Left renal pelvis (tissue), 4 donors: ENCODE measurements at regions not wholly inside any gene's neighbourhood (a gene's known extent, or its start where the extent isn't known, plus 50 kb on each side); places are given as distances from the start of the nearest gene placed in this dataset.

ENCODE experiments used
- DNase-seq, 4 donors: peaks; one replicate each; pipeline ENCODE4 v3.0.0-alpha.2; 2013; ENCODE audit warnings: low read depth in 4 of 4, low spot score in 3 of 4

- DNase-seq, result no peak
These were observed 126.7 kb downstream of the QPCT start for GRCh38 chr2:37471104-37471503.

GRCh38 chr2:37471994-37472393 lies 127.6 kb downstream of the QPCT start:
- DNase-seq, result no peak

DNA sequence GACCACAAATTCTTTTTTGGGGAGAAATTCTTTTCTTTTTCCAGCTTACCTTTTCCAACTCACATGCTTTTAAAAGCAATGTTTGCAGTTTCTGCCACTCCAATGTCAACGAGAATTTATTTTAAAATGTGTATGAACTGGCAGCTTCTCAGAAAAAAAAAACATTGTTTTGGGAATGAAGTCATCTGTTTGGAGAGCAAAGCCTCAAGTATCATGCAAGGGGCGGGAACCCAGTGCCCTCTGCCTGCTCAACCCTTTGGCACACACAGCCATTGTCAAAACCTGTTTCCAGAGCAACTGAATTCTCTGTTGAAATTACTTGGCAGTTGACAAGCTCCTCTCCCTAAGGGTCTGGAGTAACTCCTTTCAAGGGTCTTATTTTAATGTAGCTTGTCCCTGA lies 128.5 kb downstream of the QPCT start:
- no peak for DNase-seq

- no peak for DNase-seq
These were observed 132.0 kb downstream of the QPCT start for GRCh38 chr2:37476411-37476810.

GRCh38 chr2:37477921-37478320 lies 133.5 kb downstream of the QPCT start:
- no peak for DNase-seq

DNA sequence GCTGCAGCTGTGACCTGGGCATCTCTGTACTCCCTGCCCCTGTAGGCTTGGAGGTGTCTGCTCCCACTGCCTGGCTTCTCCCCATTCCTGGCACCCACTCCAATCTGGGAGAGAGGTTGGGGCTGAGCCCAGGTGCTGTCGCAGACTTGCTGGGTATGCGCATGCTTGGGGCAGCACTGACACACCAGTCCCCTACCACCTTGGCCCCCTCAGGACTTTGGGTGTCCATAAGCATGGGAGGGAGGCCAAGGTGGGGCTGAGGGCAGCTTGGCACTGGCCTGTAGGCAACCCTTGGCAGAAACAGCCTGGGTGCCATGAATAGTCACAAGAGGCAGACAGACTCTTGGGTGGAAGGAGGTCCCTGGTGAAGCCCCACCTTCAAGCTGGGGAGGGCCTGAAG lies 136.8 kb downstream of the QPCT start:
- DNase-seq, result no peak

GRCh38 chr2:37489041-37489456 lies 144.6 kb downstream of the QPCT start:
- no peak for DNase-seq

GRCh38 chr2:37489536-37489935 lies 145.1 kb downstream of the QPCT start:
- DNase-seq, result no peak

GRCh38 chr2:37493425-37493824 lies 149.0 kb downstream of the QPCT start:
- DNase-seq, result no peak

DNA sequence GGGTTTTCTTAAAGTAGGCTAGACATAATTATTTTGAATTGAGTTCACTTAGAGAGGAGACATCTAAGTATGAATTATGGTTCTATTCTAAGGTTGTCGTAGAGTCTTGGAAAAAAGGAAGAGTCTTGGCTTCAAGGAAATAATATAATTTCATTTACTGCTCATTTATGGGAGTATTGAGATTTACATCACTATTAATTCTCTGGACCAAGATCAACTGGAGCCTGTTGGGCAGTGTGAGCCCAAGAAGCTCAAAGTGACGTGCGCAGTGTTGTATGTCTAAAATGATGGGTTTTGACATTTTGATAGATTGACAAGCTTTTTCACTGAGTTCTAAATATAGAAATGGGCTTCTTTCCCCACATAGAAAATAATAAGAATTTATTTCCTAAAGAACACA lies 154.7 kb downstream of the QPCT start:
- no peak for DNase-seq

DNA sequence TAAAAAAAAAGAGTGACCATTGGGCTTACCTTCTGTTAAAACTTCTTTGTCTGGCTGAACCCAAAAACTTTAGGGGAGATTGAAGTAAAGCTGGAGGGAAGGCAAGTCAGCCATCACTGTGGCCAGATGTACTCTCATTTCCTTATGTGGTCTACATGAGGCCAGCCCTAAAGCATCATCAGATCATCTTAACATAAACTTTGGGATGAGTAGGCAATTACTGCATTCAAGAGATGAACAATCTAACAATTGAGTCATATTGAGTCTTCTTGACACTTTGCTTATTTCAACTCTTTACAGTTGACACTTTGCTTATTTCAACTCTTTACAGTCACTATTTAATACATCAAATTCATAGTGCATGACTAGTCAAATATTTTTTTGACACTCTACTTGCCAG lies 155.6 kb downstream of the QPCT start:
- no peak for DNase-seq

GRCh38 chr2:37501113-37501512 lies 156.7 kb downstream of the QPCT start:
- no peak for DNase-seq

DNA sequence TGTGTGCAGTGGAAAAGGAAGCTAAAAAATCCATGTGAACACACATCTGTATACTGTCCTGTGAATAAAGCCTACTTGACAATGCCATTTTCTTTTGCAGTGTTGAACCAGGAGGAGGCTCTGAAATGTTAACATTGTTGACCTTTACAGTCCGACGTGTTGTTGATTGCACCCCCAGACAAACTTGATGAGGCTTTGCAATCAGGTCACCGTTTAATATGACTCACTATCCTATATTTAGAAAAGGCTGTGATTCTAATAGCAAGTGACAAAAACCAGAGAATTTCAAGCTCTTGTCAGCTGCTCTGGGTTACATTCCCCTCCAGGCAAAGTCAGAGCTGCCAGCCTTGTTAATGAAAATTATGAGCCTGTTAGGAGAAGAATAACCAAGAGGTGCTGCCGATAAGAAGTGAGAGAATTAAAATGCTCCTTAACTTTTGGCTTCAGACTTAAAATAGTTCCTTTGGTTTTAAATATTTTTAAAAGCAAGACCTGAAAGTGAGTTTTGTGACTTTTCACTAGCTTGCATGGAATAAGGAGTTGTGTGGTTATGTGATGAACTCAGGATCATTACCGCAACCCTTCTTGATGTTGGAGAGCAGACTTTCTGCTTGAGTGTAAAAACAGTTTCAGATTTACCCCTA lies 162.1 kb downstream of the QPCT start:
- no peak for DNase-seq

DNA sequence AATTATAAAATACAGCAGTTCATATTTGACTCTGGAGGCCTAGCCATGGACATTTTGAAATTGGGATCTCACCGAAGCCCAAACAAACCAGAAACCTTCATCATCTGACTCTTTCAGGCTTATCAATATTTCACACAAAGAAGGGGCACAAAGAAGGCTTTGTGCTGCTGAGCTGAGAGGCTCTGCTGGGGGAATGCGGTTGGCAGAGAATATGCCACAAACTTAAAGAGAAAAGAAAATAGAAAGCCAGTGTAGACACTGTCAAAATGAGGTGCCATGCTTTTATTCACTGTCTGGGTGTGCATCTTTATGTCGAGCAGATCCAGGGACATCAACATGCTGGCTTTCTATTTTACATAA lies 162.6 kb downstream of the QPCT start:
- no peak for DNase-seq

- no peak for DNase-seq
These were observed 163.3 kb downstream of the QPCT start for GRCh38 chr2:37507703-37508102.

GRCh38 chr2:37512971-37513370 lies 158.5 kb downstream of the CDC42EP3 start:
- no peak for DNase-seq

DNA sequence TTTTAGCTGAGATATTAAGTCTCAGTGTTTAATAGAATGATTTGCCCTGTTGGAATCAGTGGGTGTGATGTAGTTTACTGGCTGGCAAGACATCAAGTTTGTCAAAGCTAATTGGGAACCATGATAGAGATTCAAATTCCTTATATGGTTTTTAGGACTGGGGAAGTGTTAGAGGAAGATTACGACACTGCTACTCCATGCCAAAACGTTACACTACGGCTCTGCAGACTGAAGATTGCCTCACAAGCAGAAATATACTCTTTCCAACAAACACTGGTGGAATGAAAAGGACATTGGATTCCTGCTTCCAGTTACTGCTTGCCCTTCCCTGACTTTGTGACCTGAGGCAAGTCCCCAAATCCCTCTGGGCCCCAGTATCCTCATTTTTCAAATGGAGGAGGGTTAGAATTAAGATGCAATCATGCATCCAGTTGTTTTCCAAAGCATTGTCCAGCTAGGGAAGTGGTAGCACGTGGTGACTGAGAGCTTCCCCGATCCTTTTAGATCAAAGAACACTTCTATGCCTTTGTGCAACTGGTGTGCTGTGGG lies 147.6 kb downstream of the CDC42EP3 start:
- peak in 1 of 4 donors; percentile 23 for DNase-seq

GRCh38 chr2:37526323-37526722 lies 145.1 kb downstream of the CDC42EP3 start:
- DNase-seq, result no peak

DNA sequence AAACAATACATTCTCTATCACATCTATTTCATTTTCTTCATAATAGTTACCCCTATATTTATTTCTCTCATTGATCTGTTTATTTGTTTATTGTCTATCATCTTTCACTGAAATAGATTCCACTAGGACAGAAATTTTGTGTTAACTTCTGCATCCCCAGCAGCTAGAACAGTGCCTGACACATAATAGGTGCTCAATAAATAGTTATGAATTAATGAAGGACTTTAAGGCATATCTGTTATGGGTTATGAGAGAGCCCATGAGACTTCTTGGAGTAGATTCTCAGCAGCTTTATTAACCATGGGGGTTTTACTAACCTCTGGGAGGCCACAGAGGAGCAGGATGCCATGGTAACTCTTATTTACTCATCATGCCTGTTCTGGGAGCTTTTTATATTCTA lies 144.6 kb downstream of the CDC42EP3 start:
- DNase-seq, result no peak

DNA sequence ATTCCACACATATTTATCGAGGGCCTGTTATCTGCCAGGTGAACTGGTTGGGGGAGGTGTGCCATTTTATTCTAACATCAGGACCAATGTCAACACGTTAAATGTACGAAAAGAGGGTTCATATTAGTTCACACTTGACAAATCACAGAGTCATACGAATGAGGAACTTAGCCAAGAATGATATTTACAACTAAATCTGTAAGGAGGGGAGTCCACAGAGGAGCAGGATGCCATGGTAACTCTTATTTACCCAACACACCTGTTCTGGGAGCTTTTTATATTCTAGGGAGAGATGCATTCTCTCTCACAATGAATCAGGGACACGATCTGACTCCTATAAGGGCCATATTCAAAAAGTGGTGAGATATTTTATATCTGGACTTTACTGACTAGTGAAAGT lies 144.1 kb downstream of the CDC42EP3 start:
- DNase-seq, result no peak

- DNase-seq, result no peak
These were observed 141.5 kb downstream of the CDC42EP3 start for GRCh38 chr2:37529830-37530415.

DNA sequence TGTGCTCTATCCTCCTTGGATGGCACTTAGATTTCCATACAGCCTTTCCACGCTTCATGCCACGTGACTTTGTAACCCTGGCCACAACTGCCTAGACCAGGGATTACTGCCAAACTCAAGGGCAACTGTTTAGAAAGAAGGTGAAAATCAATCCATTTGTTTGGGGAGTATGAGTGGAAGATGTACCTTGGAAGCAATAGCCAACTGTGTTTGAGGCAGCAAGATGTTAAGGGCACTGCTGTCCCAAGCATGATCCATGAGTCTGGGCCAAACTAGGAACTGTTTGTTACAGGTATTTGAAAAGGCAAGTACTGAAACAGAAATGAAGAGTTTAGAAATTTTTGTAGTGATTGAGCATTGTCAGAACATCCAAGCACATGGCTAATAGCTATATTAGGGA lies 138.9 kb downstream of the CDC42EP3 start:
- DNase-seq, result no peak

DNA sequence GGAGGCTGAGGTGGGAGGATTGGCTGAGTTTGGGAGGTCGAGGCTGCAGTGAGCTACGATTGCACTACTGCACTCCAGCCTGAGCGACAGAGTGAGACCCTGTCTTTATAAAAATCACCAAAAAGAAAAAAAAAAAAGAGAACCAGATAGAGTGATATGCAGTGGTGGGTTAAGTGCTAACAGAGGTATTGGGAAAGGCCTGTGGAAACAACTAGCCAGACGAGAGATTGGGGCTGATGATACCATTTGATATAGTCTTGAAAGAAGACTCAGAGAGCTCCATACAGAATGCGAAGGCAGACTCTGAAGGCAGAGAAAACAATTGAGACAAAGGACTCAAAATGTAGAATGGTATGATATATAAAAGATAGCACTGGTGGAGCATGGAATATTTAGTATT lies 134.1 kb downstream of the CDC42EP3 start:
- no peak for DNase-seq
